C1 segment of cervical spinal cord (tissue), 14 donors: ENCODE measurements at regions not wholly inside any gene's neighbourhood (a gene's known extent, or its start where the extent isn't known, plus 50 kb on each side); places are given as distances from the start of the nearest gene placed in this dataset.

Experiments used
- DNase-seq, 14 donors: peaks; one replicate each; lab custom pipeline; 2025; lab: John Stamatoyannopoulos, UW

DNA sequence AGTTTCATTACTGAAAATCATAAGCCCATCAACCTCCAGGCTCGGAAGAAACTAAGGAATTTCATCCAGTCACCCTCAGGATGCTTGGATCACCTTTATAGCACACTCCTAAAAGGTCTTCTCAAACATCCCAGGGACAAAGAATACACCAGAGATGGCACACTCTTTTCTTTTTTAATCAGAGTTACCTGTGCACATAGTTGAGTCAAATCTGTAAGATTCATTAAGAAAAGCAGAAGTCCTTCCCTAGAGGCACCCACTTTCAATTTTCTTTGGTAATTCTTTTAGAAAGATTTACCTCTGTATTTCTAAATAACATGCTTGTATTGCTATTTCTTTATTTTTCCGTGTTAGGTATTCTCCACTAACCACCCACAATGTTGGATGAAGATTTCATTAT lies 50.6 kb upstream of the IL6 start:
- no peak for DNase-seq

DNA sequence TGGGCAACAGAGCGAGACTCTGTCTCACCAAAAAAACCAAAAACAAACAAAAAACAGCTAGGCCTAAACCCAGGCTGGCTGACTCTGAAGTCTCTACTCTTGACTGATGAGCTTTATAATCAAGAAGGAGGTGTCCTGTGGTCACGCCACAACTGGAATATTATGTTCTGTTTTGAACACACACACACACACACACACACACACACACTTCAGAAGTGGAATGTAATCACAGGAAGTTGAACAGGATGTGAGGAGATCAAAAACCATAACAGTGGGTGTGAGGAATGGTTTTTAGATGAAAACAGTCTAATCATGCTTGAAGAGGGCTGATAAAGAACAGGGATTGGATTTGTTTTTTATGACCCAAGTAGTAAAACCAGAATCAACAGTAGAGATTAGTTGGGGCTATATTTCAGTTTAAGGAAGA lies 51.1 kb upstream of the IL6 start:
- DNase-seq: no peak

DNA sequence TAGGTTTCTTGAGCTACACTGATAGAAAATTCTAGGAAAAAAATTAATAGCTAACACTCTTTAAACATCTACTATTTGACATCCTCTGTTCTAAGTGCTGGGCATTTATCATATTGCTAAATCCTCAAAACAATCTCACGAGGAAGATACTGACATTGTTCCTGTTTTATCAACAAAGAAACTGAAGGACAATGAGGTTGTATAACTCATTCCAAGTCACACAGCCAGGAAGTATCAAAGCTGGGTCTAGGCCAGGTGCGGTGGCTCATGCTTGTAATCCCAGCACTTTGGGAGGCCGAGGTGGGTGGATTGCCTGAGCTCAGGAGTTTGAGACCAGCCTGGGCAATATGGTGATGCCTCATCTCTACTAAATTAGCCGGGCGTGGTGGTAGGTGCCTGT lies 51.6 kb upstream of the IL6 start:
- DNase-seq: no peak

DNA sequence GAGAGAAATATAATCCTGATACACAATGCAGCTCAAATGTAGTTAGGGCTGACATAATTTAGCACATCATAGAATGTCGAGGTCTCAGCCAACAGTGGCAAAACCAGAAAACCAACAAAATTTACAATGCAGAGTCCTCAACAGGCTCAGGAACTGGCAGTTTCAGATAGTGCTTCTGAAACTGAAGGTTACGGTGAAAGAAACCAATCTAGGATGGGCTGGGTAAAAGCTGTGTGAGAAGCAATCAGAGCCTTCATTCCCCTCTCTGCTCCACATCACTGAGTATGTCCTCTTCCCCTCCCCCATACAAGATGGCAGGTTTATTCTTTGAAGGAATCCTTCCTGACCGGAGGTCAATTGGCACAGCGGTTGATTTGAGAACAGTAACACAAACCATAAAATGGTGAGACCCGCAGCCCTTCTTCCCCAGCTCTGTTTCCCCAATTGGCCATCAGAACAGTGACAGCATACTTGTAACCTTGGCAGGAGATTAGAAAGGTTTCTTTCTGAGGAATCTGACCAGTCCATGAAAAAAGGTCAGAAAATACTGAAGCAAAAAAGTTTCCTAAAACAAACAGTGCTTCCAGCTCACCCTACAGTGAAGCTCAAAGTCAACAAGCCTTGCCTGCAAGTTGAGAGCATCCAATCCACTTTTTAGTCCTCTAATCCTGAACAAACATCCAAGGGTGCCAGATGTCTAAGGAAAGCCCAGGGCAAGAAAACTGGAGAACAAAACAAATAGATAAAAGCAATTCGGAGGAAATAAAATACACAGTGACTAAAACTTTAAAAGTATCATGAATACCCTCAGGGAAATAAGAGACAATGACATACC lies 53.9 kb upstream of the IL6 start:
- DNase-seq: no peak

DNA sequence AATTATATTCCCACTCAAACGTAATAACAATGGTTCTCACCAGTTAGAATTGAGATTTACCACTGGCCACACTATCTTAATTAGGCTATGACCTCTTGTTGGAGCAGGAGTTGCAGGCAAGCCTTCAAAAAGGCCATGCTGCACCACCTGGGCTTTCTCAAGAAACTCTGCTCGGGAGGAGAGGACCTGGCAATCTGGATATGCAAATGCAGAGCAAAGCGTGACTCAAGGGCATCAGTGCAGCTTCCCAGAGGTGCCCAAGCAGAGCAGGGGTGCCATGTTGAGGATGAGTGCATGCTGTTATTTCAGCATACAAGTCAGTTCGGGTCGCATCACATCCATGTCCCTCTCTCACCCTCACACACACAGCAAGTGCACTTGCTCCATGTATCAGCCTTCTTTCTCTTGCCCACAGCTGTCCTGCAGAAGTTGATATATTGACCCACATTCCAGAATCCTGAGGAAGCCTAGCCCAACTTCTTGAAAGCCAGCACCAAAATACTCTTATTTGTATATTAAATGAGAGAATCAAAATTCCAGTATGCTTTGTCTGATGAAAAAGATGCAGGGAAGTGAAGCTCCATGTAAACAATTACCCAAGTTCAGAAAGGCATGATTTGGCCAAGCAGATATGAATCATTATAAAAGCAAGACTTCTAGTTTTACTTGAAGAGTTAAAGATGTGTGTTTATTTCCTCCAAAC lies 55.7 kb upstream of the IL6 start:
- DNase-seq: no peak

DNA sequence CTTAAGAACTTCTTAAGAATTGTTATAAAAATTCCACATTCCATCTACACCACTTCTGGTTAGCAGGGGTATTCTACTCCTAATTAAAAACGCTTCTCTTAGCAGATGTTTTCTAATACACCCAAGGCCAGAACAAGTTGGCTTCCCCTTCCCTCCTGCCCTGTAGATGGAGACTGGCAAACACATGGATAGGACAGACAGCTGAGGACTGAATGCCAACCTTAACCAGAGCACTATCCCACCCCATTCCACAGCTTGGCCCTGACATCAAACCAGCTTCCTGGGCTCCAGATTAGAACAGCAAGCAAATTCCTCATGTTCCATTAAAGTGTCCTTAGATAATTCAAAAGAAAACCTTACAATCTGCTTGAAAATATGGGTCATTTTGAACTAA lies 56.6 kb upstream of the IL6 start:
- no peak for DNase-seq

DNA sequence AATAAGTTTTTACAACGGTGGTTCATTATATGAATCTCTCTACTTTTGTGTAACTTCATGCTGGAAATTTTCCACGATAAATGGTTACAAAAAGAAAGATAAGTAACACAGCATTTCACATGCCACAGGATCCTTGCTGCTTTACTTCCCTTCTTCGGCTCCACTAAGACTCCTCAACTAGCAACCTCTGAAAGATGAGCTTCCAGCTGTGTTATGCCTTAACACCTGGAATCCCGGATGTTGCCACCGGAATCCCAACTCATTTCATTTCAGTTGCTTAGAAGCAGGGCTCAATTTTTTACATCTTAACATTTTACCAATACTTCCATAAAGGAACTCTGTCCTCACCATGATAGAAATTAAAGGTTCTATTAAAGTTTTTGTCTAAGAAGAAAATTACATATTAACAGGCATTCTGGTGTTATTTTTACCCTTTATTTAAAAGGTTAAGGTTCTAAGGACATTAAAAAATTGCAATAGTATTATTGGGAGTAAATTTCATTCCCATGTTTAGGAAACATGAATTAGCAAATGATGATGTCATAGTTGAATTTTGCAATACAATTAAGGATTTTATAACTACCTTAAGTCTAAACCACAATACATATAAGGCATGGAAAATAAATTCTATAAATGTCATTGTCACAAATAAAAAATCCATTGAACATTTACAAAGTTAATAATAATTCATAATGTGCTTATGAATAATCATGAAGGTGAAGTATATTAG lies 57.1 kb upstream of the IL6 start:
- DNase-seq: no peak

DNA sequence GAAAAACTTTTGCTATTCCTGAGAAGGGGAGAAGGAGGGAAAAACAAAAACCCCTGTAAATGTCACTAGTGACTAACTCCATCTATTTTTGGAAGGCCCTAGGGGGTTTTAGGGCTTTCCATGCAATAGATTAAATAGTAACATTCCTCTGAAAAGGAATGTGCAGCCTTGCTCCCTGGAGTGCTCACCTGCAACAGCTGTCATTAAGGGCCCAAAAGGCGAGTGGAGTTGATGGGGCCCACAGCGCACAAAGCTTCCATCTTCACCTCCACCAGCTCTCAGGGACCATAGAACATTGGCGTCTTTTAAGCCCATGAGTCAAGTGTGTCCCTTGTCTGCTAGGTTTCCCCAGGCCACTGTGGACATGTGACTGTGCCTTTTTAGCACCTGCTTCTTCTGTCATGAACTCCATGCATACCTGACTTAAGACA lies 58.0 kb upstream of the IL6 start:
- no peak for DNase-seq

DNA sequence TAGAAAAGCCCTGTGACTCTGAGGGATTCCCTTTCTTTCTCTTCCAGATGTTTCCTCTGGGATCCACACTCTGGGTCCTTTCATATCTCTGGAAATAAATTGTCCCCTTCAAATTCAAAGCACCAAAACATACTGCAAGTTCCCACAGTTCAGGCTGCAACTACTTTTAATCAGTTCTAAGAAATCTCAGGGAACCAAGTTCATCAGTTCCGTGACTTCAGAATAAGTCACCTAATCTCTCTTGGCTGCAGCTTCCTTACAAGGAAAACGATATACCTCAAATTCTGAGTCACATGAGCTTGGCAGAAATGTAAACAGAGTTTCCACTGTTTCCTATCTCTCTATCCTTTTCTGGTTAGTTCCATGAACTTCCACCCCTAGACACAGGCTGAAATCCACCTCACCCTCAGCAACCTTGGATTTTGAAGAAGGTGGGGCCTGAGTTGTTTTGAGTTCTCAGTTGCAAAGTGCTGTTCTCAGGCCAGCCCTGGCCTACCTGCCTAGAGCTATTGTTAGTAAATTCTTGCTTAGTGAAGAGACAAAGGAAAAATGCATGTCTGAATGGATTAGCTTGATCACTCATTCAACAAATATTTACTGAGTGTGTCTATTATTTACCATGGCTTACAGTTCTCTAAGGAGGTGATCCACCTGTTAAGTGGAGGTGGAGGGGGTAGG lies 59.3 kb upstream of the IL6 start:
- DNase-seq: no peak

DNA sequence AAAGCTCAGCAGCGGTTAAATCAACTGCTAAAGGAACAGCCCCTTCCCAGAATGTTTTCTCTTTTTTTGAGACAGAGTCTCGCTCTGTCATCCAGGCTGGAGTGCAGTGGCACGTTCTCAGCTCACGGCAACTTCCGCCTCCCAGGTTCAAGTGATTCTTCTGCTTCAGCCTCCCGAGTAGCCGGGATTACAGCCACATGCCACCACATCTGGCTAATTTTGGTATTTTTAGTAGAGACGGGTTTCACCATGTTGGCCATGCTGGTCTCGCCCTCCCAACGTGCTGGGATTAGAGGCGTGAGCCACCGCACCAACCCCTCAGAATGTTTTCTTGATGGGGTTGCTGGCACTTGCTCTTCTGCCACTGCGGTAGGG lies 59.8 kb upstream of the IL6 start:
- no peak for DNase-seq

- no peak for DNase-seq
Measured at GRCh38 chr7:22666732-22667131, 60.3 kb upstream of the IL6 start.

DNA sequence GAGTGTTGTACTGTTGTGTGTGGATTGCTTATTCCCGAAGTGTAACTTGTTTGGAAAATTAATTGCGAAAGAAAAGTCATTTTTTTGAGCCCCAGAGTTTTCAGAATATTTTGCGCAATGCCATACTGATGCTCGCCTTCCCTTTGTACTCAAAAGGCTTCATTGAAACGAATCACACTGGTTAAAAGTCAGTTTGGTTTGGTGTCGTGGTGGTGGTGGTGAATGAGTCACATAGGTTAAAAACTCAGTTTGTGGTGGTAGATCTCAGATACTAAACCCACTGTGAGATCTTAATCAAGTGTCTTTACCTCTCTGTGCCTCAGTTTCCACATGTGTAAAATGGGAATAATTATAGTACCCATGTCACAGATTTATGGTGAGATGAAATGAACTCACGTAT lies 61.1 kb upstream of the IL6 start:
- no peak for DNase-seq

DNA sequence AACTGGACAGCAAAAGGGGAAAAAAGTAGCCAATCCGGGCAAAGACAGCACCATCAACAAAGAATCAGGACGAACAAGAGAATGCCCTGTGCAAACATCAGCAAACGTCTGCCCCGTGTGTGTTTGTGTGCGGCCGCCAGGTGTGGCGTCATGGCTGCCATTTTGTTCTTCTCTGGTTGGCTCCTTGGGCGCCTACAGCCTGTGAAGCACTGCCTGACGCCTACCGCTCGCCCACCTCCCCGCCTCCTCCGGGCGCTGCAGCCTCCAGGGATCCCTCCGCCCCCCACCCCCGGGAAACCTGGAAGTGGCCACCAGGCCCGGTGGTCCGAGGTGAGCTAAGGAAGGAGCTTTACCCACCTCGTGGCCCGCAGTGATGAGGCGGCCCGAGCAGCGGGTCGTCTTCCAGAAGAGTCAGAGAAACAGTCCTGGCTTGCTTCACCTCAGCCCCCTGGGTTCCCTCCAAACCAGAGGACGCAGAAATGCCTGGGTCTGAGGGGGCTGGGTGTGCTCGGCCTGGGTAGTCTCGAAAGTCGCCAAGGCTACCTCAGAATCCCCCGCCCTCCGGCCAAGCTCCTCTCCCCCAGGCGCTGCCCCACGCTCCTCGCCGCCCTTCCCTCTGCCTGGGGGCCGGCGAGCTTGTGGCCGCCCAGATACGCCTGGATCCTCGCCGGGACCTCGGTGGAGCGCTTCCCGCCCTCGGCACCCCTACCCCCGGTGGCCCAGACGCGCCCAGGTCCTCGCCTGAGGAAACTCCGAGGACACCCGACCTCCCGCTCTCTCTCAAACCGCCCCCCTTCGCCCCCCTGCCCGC lies 61.8 kb upstream of the IL6 start:
- DNase-seq: no peak

DNA sequence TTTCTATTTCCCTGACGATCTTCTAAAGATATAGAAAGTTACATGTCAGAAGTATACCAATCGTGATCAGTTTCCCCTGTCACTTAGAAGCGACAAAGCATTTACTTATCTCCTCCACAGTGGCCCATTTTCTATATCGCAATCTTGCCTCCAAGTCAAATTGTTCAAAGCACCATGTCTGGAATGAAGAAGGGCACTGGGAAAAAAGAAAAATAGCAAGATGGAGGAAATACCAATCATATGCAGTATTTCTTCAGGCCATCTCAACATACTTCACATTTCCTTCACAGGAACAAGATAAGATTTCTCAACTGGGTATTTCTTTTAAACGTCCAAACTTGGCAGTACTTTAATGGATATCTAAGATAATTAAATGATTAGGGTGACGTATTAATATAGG lies 63.3 kb upstream of the IL6 start:
- DNase-seq: no peak

DNA sequence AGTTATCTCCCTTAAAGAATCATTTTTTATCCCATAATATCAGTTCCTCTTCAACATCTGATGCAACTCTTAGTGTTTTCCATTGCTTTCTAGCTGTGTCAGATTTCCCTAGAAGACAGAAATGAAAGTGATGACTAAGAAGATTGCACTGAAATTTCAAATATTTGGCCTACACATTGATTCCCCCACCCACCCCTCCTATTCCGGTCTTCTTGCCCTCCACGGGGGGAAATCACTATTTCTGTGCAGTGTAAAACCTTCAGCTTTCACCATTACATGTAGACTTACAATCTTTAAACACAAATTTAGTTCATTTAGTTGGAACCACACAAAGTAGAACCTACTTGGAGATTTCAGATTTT lies 63.7 kb upstream of the IL6 start:
- DNase-seq: no peak

DNA sequence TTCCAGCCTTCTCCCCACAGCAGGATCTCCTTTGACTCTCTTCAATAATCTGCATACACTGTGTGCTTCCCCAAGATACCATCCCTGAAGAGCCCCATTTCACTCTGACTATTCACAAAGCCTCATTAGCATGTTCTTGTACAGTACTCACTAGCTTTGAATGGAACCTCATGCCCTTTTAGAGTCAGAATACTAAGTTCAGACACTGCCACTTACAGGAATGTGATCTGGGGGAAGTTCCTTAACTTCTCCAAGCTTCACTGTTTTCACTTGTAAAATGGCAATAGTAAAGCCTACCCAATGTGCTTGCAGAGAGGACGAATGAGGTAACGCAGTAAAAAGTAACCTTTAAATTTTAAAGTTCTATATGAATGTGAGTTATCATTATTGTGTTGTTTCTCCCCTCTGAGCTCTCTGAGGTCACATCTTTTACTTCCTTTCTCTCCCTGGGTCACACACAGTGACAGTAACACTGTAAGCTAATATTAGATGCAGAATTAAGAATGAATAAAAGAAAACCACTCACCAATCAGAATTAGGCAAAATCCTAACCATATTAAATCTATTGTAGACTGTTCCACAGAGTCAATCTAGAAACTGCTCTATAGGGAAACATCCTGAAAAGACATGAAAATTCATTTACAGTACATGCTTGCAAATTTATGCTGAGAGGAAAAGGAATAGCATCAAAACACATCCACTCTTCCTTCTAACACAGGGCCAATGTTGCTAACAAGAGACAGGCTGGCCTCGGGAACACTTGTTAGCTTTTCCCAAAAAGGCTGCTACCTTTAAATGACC lies 64.2 kb upstream of the IL6 start:
- DNase-seq: no peak

- DNase-seq: no peak
Measured at GRCh38 chr7:22662036-22662435, 65.0 kb upstream of the IL6 start.

GRCh38 chr7:22660732-22661131 lies 66.3 kb upstream of the IL6 start:
- DNase-seq: no peak

DNA sequence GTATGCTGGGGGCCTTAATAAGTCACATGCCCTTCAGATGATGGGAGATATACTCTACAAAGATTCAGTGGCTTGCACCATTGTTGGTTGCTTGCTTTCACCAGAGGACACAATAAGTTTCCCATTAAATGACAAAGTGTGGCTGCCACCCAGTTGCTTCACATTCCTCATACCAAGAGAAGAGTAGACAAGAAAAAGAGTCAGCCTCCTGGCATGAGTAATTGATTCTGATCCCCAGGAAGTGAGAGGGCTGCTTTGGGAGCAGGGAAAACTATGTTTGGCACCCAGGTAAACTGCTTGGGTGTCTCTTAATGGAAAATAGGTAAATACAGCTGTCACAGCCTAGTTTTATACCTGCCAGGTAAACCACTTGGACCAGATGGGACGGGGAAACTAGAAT lies 66.7 kb upstream of the IL6 start:
- DNase-seq: no peak

- DNase-seq: no peak
Measured at GRCh38 chr7:22659741-22660140, 67.3 kb upstream of the IL6 start.

- no peak for DNase-seq
Measured at GRCh38 chr7:22658031-22658430, 69.0 kb upstream of the IL6 start.
